ENCODE measurements at regions not wholly inside any gene's neighbourhood (a gene's known extent, or its start where the extent isn't known, plus 50 kb on each side); places are given as distances from the start of the nearest gene placed in this dataset.

- Histone ChIP-seq H3K36me3 (ENCODE audit: control insufficient read depth in 2 of 2, extremely low read depth in 1 of 2, insufficient read depth in 1 of 2, low read length in 1 of 2) (no peaks in the 10 kb centered on the region), H3K27ac (ENCODE audit: low read length) (no peak overlapping the region), H3K4me1 (ENCODE audit: control insufficient read depth in 1 of 2, extremely low read depth in 1 of 2, insufficient read depth in 2 of 2, low read length in 2 of 2) (no peaks in the 10 kb centered on the region), H3K27me3 (replicated peaks in 1 of 2; ENCODE audit: control insufficient read depth in 2 of 2, extremely low read depth in 1 of 2, insufficient read depth in 2 of 2, low read length in 1 of 2) (no peaks in the 10 kb centered on the region), H3K4me3 (ENCODE audit: control insufficient read depth in 1 of 2, extremely low read depth in 1 of 2, low read length in 1 of 2) (no peak overlapping the region), H3K9me3 (no peaks in the 10 kb centered on the region)
- no peak for ATAC-seq (replicated peaks in 1 of 4)
- no peak overlapping the region for H3K4me3 Mint-ChIP-seq
- H3K36me3 Mint-ChIP-seq, result no peaks in the 10 kb centered on the region
- H3K4me1 Mint-ChIP-seq, result no peaks in the 10 kb centered on the region
- 20% methylated on average over 1 of the region's 3 CpGs for WGBS (ENCODE audit: insufficient coverage)
- H3K9me3 Mint-ChIP-seq, result peaks cover 12 to 31% (median 29%) of the 10 kb centered on the region in 3 donors
- H3K27me3 Mint-ChIP-seq, result no peaks in the 10 kb centered on the region
- POLR2A ChIA-PET, result no interaction called here
- DNase-seq, result no peak
- CTCF ChIA-PET, result no interaction called here
- H3K27ac Mint-ChIP-seq, result no peak overlapping the region
These were observed 823.3 kb upstream of the NUDT12 start for GRCh38 chr5:104385906-104386305.

GRCh38 chr5:104375345-104375744 lies 812.8 kb upstream of the NUDT12 start:
- no peaks in the 10 kb centered on the region for H3K36me3 Mint-ChIP-seq
- Histone ChIP-seq H3K27me3 (replicated peaks in 1 of 2; ENCODE audit: control insufficient read depth in 2 of 2, extremely low read depth in 1 of 2, insufficient read depth in 2 of 2, low read length in 1 of 2) (no peaks in the 10 kb centered on the region), H3K4me1 (ENCODE audit: control insufficient read depth in 1 of 2, extremely low read depth in 1 of 2, insufficient read depth in 2 of 2, low read length in 2 of 2) (no peaks in the 10 kb centered on the region), H3K27ac (ENCODE audit: low read length) (no peak overlapping the region), H3K9me3 (no peaks in the 10 kb centered on the region), H3K36me3 (ENCODE audit: control insufficient read depth in 2 of 2, extremely low read depth in 1 of 2, insufficient read depth in 1 of 2, low read length in 1 of 2) (no peaks in the 10 kb centered on the region), H3K4me3 (ENCODE audit: control insufficient read depth in 1 of 2, extremely low read depth in 1 of 2, low read length in 1 of 2) (no peak overlapping the region)
- no peaks in the 10 kb centered on the region for H3K27me3 Mint-ChIP-seq
- no peak overlapping the region for H3K4me3 Mint-ChIP-seq
- DNase-seq (no peak), ATAC-seq (replicated peaks in 1 of 4) (no peak)
- no peaks in the 10 kb centered on the region for H3K4me1 Mint-ChIP-seq
- no CpG with 5 or more reads among the region's 1 CpG for WGBS (ENCODE audit: insufficient coverage)
- peaks cover 6 to 18% (median 7%) of the 10 kb centered on the region in 3 donors for H3K9me3 Mint-ChIP-seq
- CTCF ChIA-PET, result no interaction called here
- POLR2A ChIA-PET, result no interaction called here
- no peak overlapping the region for H3K27ac Mint-ChIP-seq

- Histone ChIP-seq H3K4me3 (ENCODE audit: control insufficient read depth in 1 of 2, extremely low read depth in 1 of 2, low read length in 1 of 2) (no peak overlapping the region), H3K4me1 (ENCODE audit: control insufficient read depth in 1 of 2, extremely low read depth in 1 of 2, insufficient read depth in 2 of 2, low read length in 2 of 2) (no peaks in the 10 kb centered on the region), H3K27me3 (replicated peaks in 1 of 2; ENCODE audit: control insufficient read depth in 2 of 2, extremely low read depth in 1 of 2, insufficient read depth in 2 of 2, low read length in 1 of 2) (no peaks in the 10 kb centered on the region), H3K36me3 (ENCODE audit: control insufficient read depth in 2 of 2, extremely low read depth in 1 of 2, insufficient read depth in 1 of 2, low read length in 1 of 2) (no peaks in the 10 kb centered on the region), H3K27ac (ENCODE audit: low read length) (no peak overlapping the region), H3K9me3 (no peaks in the 10 kb centered on the region)
- H3K27me3 Mint-ChIP-seq, result no peaks in the 10 kb centered on the region
- H3K27ac Mint-ChIP-seq, result no peak overlapping the region
- ChIA-PET CTCF (no interaction called here), POLR2A (no interaction called here)
- ATAC-seq (replicated peaks in 1 of 4), result no peak
- no peaks in the 10 kb centered on the region for H3K36me3 Mint-ChIP-seq
- no peak for DNase-seq
- no peak overlapping the region for H3K4me3 Mint-ChIP-seq
- peaks cover 8 to 26% (median 10%) of the 10 kb centered on the region in 3 donors for H3K9me3 Mint-ChIP-seq
- H3K4me1 Mint-ChIP-seq, result no peaks in the 10 kb centered on the region
- no CpG with 5 or more reads among the region's 2 CpGs for WGBS (ENCODE audit: insufficient coverage)
These were observed 810.2 kb upstream of the NUDT12 start for GRCh38 chr5:104372796-104373195.

- Mint-ChIP-seq H3K4me3 (no peak overlapping the region), H3K9me3 (peaks cover 8 to 30% (median 10%) of the 10 kb centered on the region in 3 donors), H3K27me3 (no peaks in the 10 kb centered on the region), H3K4me1 (no peaks in the 10 kb centered on the region), H3K27ac (no peak overlapping the region), H3K36me3 (no peaks in the 10 kb centered on the region)
- POLR2A ChIA-PET, result no interaction called here
- DNase-seq (no peak), ATAC-seq (replicated peaks in 1 of 4) (no peak)
- H3K4me3 ChIP-seq (ENCODE audit: control insufficient read depth in 1 of 2, extremely low read depth in 1 of 2, low read length in 1 of 2), result no peak overlapping the region
- H3K27me3 ChIP-seq (replicated peaks in 1 of 2; ENCODE audit: control insufficient read depth in 2 of 2, extremely low read depth in 1 of 2, insufficient read depth in 2 of 2, low read length in 1 of 2), result no peaks in the 10 kb centered on the region
- H3K4me1 ChIP-seq (ENCODE audit: control insufficient read depth in 1 of 2, extremely low read depth in 1 of 2, insufficient read depth in 2 of 2, low read length in 2 of 2), result no peaks in the 10 kb centered on the region
- CTCF ChIA-PET, result interaction anchor here in 1 of 2 donors (0.6 kb wide), 1 partner anchor 615 kb away, joined by 5 read pairs; no protein-coding TSS in a partner anchor
- H3K36me3 ChIP-seq (ENCODE audit: control insufficient read depth in 2 of 2, extremely low read depth in 1 of 2, insufficient read depth in 1 of 2, low read length in 1 of 2), result no peaks in the 10 kb centered on the region
- WGBS (ENCODE audit: insufficient coverage), result 35% methylated on average over 8 of the region's 10 CpGs
- H3K27ac ChIP-seq (ENCODE audit: low read length), result no peak overlapping the region
- H3K9me3 ChIP-seq, result no peaks in the 10 kb centered on the region
These were observed 809.8 kb upstream of the NUDT12 start for GRCh38 chr5:104372376-104372775.

GRCh38 chr5:104370523-104370922 lies 807.9 kb upstream of the NUDT12 start:
- Histone ChIP-seq H3K9me3 (no peaks in the 10 kb centered on the region), H3K4me3 (ENCODE audit: control insufficient read depth in 1 of 2, extremely low read depth in 1 of 2, low read length in 1 of 2) (no peak overlapping the region), H3K27ac (ENCODE audit: low read length) (no peak overlapping the region), H3K27me3 (replicated peaks in 1 of 2; ENCODE audit: control insufficient read depth in 2 of 2, extremely low read depth in 1 of 2, insufficient read depth in 2 of 2, low read length in 1 of 2) (no peaks in the 10 kb centered on the region), H3K36me3 (ENCODE audit: control insufficient read depth in 2 of 2, extremely low read depth in 1 of 2, insufficient read depth in 1 of 2, low read length in 1 of 2) (no peaks in the 10 kb centered on the region), H3K4me1 (ENCODE audit: control insufficient read depth in 1 of 2, extremely low read depth in 1 of 2, insufficient read depth in 2 of 2, low read length in 2 of 2) (no peaks in the 10 kb centered on the region)
- no peak for DNase-seq
- Mint-ChIP-seq H3K4me3 (no peak overlapping the region), H3K27ac (no peak overlapping the region), H3K4me1 (no peaks in the 10 kb centered on the region), H3K36me3 (no peaks in the 10 kb centered on the region), H3K9me3 (peaks cover 10 to 40% (median 12%) of the 10 kb centered on the region in 3 donors), H3K27me3 (no peaks in the 10 kb centered on the region)
- no peak for ATAC-seq (replicated peaks in 1 of 4)
- WGBS (ENCODE audit: insufficient coverage), result no CpG with 5 or more reads among the region's 1 CpG
- POLR2A ChIA-PET, result no interaction called here
- CTCF ChIA-PET, result no interaction called here

GRCh38 chr5:104367978-104368377 lies 805.4 kb upstream of the NUDT12 start:
- ATAC-seq (replicated peaks in 1 of 4), result no peak
- peaks cover 6 to 41% (median 9%) of the 10 kb centered on the region in 3 donors for H3K9me3 Mint-ChIP-seq
- Histone ChIP-seq H3K4me3 (ENCODE audit: control insufficient read depth in 1 of 2, extremely low read depth in 1 of 2, low read length in 1 of 2) (no peak overlapping the region), H3K9me3 (no peaks in the 10 kb centered on the region), H3K27me3 (replicated peaks in 1 of 2; ENCODE audit: control insufficient read depth in 2 of 2, extremely low read depth in 1 of 2, insufficient read depth in 2 of 2, low read length in 1 of 2) (no peaks in the 10 kb centered on the region), H3K36me3 (ENCODE audit: control insufficient read depth in 2 of 2, extremely low read depth in 1 of 2, insufficient read depth in 1 of 2, low read length in 1 of 2) (no peaks in the 10 kb centered on the region), H3K27ac (ENCODE audit: low read length) (no peak overlapping the region), H3K4me1 (ENCODE audit: control insufficient read depth in 1 of 2, extremely low read depth in 1 of 2, insufficient read depth in 2 of 2, low read length in 2 of 2) (no peaks in the 10 kb centered on the region)
- H3K36me3 Mint-ChIP-seq, result no peaks in the 10 kb centered on the region
- CTCF ChIA-PET, result no interaction called here
- H3K4me3 Mint-ChIP-seq, result no peak overlapping the region
- no peak overlapping the region for H3K27ac Mint-ChIP-seq
- H3K27me3 Mint-ChIP-seq, result no peaks in the 10 kb centered on the region
- POLR2A ChIA-PET, result no interaction called here
- H3K4me1 Mint-ChIP-seq, result no peaks in the 10 kb centered on the region
- DNase-seq, result no peak

- POLR2A ChIA-PET, result no interaction called here
- no peak overlapping the region for H3K4me3 ChIP-seq (ENCODE audit: control insufficient read depth in 1 of 2, extremely low read depth in 1 of 2, low read length in 1 of 2)
- H3K27ac Mint-ChIP-seq, result no peak overlapping the region
- ATAC-seq (replicated peaks in 1 of 4), result no peak
- no peaks in the 10 kb centered on the region for H3K4me1 ChIP-seq (ENCODE audit: control insufficient read depth in 1 of 2, extremely low read depth in 1 of 2, insufficient read depth in 2 of 2, low read length in 2 of 2)
- CTCF ChIA-PET, result no interaction called here
- no peaks in the 10 kb centered on the region for H3K9me3 ChIP-seq
- no peaks in the 10 kb centered on the region for H3K27me3 Mint-ChIP-seq
- no CpG with 5 or more reads among the region's 3 CpGs for WGBS (ENCODE audit: insufficient coverage)
- H3K4me1 Mint-ChIP-seq, result no peaks in the 10 kb centered on the region
- no peak overlapping the region for H3K27ac ChIP-seq (ENCODE audit: low read length)
- H3K36me3 ChIP-seq (ENCODE audit: control insufficient read depth in 2 of 2, extremely low read depth in 1 of 2, insufficient read depth in 1 of 2, low read length in 1 of 2), result no peaks in the 10 kb centered on the region
- DNase-seq, result no peak
- no peaks in the 10 kb centered on the region for H3K27me3 ChIP-seq (replicated peaks in 1 of 2; ENCODE audit: control insufficient read depth in 2 of 2, extremely low read depth in 1 of 2, insufficient read depth in 2 of 2, low read length in 1 of 2)
- no peaks in the 10 kb centered on the region for H3K36me3 Mint-ChIP-seq
- no peak overlapping the region for H3K4me3 Mint-ChIP-seq
- peaks cover 0 to 20% (median 6%) of the 10 kb centered on the region in 3 donors for H3K9me3 Mint-ChIP-seq
These were observed 801.0 kb upstream of the NUDT12 start for GRCh38 chr5:104363567-104363966.

All from T-cell (primary cell).